ENCODE measurements at regions not wholly inside any gene's neighbourhood (a gene's known extent, or its start where the extent isn't known, plus 50 kb on each side); places are given as distances from the start of the nearest gene placed in this dataset.

DNA sequence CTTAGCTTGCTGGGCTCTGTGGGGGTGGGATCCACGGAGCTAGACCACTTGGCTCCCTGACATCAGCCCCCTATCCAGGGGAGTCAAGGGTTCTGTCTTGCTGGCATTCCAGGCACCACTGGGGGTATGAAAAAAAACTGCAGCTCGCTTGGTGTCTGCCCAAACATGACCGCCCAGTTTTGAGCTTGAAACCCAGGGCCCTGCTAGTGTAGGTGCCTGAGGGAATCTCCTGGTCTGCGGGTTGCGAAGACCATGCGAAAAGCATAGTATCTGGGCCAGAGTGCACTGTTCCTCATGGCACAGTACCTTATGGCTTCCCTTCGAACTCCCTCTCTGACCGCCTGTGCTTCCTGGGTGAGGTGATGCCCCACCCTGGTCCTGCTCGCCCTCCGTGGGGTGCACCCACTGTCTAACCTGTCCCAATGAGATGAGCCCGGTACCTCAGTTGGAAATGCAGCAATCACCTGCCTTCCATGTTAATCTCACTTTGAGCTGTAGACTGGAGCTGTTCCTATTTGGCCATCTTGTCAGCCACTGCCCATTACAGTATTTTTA, 120.8 kb upstream of the TNFSF11 start:
- RAD21 ChIA-PET (ENCODE audit: low non-redundant PET in 1 of 2, low total read pairs in 2 of 2, uncharacterized antibody in 2 of 2, unreplicated experiment in 2 of 2): no interaction called here
- intact Hi-C loops (cut with micrococcal nuclease): no loop called here

GRCh38 chr13:42454749-42455148, 119.2 kb upstream of the TNFSF11 start:
- H3K9me3 ChIP-seq (ENCODE audit: control insufficient read depth in 1 of 2, insufficient read depth in 1 of 2, low read depth in 1 of 2, low read length in 2 of 2): no peaks in the 10 kb centered on the region
- no peak overlapping the region for H2AFZ ChIP-seq (ENCODE audit: low read depth, low read length, poor library complexity, severe bottlenecking)
- POLR2A ChIA-PET: no interaction called here
- no peak overlapping the region for H3K4me3 ChIP-seq (replicated peaks in 1 of 2; ENCODE audit: low read depth in 1 of 2, low read length in 2 of 2)
- H3K27ac ChIP-seq (ENCODE audit: low read depth, low read length): no peak overlapping the region
- CTCF ChIA-PET: no interaction called here
- no peaks in the 10 kb centered on the region for H3K4me1 ChIP-seq (ENCODE audit: control insufficient read depth in 1 of 2, insufficient read depth in 2 of 2, low read length in 2 of 2)
- RAD21 ChIA-PET (ENCODE audit: low non-redundant PET in 1 of 2, low total read pairs in 2 of 2, uncharacterized antibody in 2 of 2, unreplicated experiment in 2 of 2): no interaction called here
- H3K36me3 ChIP-seq (ENCODE audit: control insufficient read depth in 1 of 2, insufficient read depth in 2 of 2, low read length in 2 of 2): no peaks in the 10 kb centered on the region
- ATAC-seq (no peak), DNase-seq (ENCODE audit: low read depth, low spot score) (no peak)
- intact Hi-C loops (cut with micrococcal nuclease): loop anchor here (5.0 kb wide), 1 partner anchor 58 kb away; no protein-coding TSS in a partner anchor
- no TSS peak for BruUV-seq (replicated peaks)
- 0 out of 2 replicates have a peak, but pooled peaks cover 5% of the 10 kb centered on the region for H3K27me3 ChIP-seq (ENCODE audit: insufficient read depth, low read length)
- no peaks in the 10 kb centered on the region for H4K20me1 ChIP-seq (ENCODE audit: insufficient read depth)
- H3K79me2 ChIP-seq (ENCODE audit: insufficient read depth, low read length): no peaks in the 10 kb centered on the region
- no peak for TF ChIP-seq EGR1 (IDR thresholded peaks at IDR 0.05; ENCODE audit: low read depth)
- no peak for TF ChIP-seq SIN3A (IDR thresholded peaks at IDR 0.05; ENCODE audit: low read depth)
- no peak for TF ChIP-seq SP1 (IDR thresholded peaks at IDR 0.05; ENCODE audit: low read depth)
- TF ChIP-seq, protein P1, sequence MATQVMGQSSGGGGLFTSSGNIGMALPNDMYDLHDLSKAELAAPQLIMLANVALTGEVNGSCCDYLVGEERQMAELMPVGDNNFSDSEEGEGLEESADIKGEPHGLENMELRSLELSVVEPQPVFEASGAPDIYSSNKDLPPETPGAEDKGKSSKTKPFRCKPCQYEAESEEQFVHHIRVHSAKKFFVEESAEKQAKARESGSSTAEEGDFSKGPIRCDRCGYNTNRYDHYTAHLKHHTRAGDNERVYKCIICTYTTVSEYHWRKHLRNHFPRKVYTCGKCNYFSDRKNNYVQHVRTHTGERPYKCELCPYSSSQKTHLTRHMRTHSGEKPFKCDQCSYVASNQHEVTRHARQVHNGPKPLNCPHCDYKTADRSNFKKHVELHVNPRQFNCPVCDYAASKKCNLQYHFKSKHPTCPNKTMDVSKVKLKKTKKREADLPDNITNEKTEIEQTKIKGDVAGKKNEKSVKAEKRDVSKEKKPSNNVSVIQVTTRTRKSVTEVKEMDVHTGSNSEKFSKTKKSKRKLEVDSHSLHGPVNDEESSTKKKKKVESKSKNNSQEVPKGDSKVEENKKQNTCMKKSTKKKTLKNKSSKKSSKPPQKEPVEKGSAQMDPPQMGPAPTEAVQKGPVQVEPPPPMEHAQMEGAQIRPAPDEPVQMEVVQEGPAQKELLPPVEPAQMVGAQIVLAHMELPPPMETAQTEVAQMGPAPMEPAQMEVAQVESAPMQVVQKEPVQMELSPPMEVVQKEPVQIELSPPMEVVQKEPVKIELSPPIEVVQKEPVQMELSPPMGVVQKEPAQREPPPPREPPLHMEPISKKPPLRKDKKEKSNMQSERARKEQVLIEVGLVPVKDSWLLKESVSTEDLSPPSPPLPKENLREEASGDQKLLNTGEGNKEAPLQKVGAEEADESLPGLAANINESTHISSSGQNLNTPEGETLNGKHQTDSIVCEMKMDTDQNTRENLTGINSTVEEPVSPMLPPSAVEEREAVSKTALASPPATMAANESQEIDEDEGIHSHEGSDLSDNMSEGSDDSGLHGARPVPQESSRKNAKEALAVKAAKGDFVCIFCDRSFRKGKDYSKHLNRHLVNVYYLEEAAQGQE (IDR thresholded peaks at IDR 0.05; ENCODE audit: low read depth): no peak
- TF ChIP-seq FOSL1 (IDR thresholded peaks at IDR 0.05; ENCODE audit: low read depth): no peak
- TF ChIP-seq CBX3 (IDR thresholded peaks at IDR 0.05; ENCODE audit: low read depth): no peak
- TF ChIP-seq, protein P2, sequence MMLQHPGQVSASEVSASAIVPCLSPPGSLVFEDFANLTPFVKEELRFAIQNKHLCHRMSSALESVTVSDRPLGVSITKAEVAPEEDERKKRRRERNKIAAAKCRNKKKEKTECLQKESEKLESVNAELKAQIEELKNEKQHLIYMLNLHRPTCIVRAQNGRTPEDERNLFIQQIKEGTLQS (IDR thresholded peaks at IDR 0.05): no peak
- TF ChIP-seq, protein P3, sequence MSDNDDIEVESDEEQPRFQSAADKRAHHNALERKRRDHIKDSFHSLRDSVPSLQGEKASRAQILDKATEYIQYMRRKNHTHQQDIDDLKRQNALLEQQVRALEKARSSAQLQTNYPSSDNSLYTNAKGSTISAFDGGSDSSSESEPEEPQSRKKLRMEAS (IDR thresholded peaks at IDR 0.05): no peak
- TF ChIP-seq EZH2phosphoT487 (IDR thresholded peaks at IDR 0.05; ENCODE audit: borderline replicate concordance): no peak
- TF ChIP-seq RAD21 (IDR thresholded peaks at IDR 0.05; ENCODE audit: low read depth): no peak
- TF ChIP-seq EZH2 (IDR thresholded peaks at IDR 0.05): no peak
- no peak for TF ChIP-seq CEBPB (IDR thresholded peaks at IDR 0.05; ENCODE audit: low read depth)
- no peak for TF ChIP-seq ELF1 (IDR thresholded peaks at IDR 0.05; ENCODE audit: borderline replicate concordance, low read depth)
- TF ChIP-seq JUND (IDR thresholded peaks at IDR 0.05): no peak
- TF ChIP-seq ZFX (IDR thresholded peaks at IDR 0.05): no peak
- H3K9me2 ChIP-seq (ENCODE audit: insufficient read depth): no peaks in the 10 kb centered on the region
- H3K4me2 ChIP-seq (ENCODE audit: low read length): no peak overlapping the region
- no peak overlapping the region for H3K9ac ChIP-seq (ENCODE audit: low read length)

More for the DNA sequence above, 120.8 kb upstream of the TNFSF11 start:
- Histone ChIP-seq H3K27me3 (ENCODE audit: insufficient read depth, low read length) (0 out of 2 replicates have a peak, but pooled peaks cover 5% of the 10 kb centered on the region), H3K27ac (ENCODE audit: low read depth, low read length) (no peak overlapping the region), H3K79me2 (ENCODE audit: insufficient read depth, low read length) (no peaks in the 10 kb centered on the region), H3K4me3 (replicated peaks in 1 of 2; ENCODE audit: low read depth in 1 of 2, low read length in 2 of 2) (no peak overlapping the region), H3K4me1 (ENCODE audit: control insufficient read depth in 1 of 2, insufficient read depth in 2 of 2, low read length in 2 of 2) (no peaks in the 10 kb centered on the region), H2AFZ (ENCODE audit: low read depth, low read length, poor library complexity, severe bottlenecking) (no peak overlapping the region), H3K4me2 (ENCODE audit: low read length) (no peak overlapping the region), H3K9me3 (ENCODE audit: control insufficient read depth in 1 of 2, insufficient read depth in 1 of 2, low read depth in 1 of 2, low read length in 2 of 2) (no peaks in the 10 kb centered on the region), H3K9me2 (ENCODE audit: insufficient read depth) (no peaks in the 10 kb centered on the region), H3K9ac (ENCODE audit: low read length) (no peak overlapping the region), H4K20me1 (ENCODE audit: insufficient read depth) (no peaks in the 10 kb centered on the region), H3K36me3 (ENCODE audit: control insufficient read depth in 1 of 2, insufficient read depth in 2 of 2, low read length in 2 of 2) (no peaks in the 10 kb centered on the region)
- TF ChIP-seq YY1 (IDR thresholded peaks at IDR 0.05; ENCODE audit: extremely low read depth, insufficient replicate concordance, low read depth, low read length) (no peak), EGR1 (IDR thresholded peaks at IDR 0.05; ENCODE audit: low read depth) (no peak), POLR2AphosphoS5 (IDR thresholded peaks at IDR 0.05; ENCODE audit: low read depth, low read length) (no peak)
- POLR2A ChIA-PET: no interaction called here
- CTCF ChIA-PET: no interaction called here
- ATAC-seq: no peak
- no peak for DNase-seq (ENCODE audit: low read depth, low spot score)
- BruUV-seq (replicated peaks): no TSS peak

All from HCT116 (cell line).